GM21381 (cell line): ENCODE measurements at regions not wholly inside any gene's neighbourhood (a gene's known extent, or its start where the extent isn't known, plus 50 kb on each side); places are given as distances from the start of the nearest gene placed in this dataset.

Experiments
- ATAC-seq: cut with Tn5 transposase; IDR thresholded peaks from one replicate; pipeline ENCODE4 v1.9.1; 2021; ENCODE audit warnings: mild to moderate bottlenecking, moderate library complexity; ENCODE audit not compliant: unreplicated experiment

- no peak for ATAC-seq
These were observed 370.3 kb upstream of the RGMB start for GRCh38 chr5:98403131-98403530.

GRCh38 chr5:98414938-98415337 is 358.5 kb upstream of the RGMB start:
- no peak for ATAC-seq

- no peak for ATAC-seq
These were observed 357.8 kb upstream of the RGMB start for GRCh38 chr5:98415663-98416062.

- ATAC-seq, result no peak
These were observed 356.9 kb upstream of the RGMB start for GRCh38 chr5:98416541-98416940.

- ATAC-seq, result no peak
These were observed 353.6 kb upstream of the RGMB start for GRCh38 chr5:98419825-98420224.

GRCh38 chr5:98424681-98425450 is 348.6 kb upstream of the RGMB start:
- ATAC-seq, result no peak

GRCh38 chr5:98425640-98426039 is 347.8 kb upstream of the RGMB start:
- ATAC-seq, result no peak

- peak; percentile 70 for ATAC-seq
These were observed 344.7 kb upstream of the RGMB start for GRCh38 chr5:98428806-98429205.

GRCh38 chr5:98432378-98432777 is 341.1 kb upstream of the RGMB start:
- ATAC-seq, result no peak

GRCh38 chr5:98433022-98433421 is 340.4 kb upstream of the RGMB start:
- ATAC-seq, result no peak

- no peak for ATAC-seq
These were observed 339.8 kb upstream of the RGMB start for GRCh38 chr5:98433673-98434072.

- ATAC-seq, result no peak
These were observed 336.8 kb upstream of the RGMB start for GRCh38 chr5:98436667-98437066.

GRCh38 chr5:98442448-98442847 is 331.0 kb upstream of the RGMB start:
- no peak for ATAC-seq

GRCh38 chr5:98443881-98444280 is 329.6 kb upstream of the RGMB start:
- ATAC-seq, result no peak

GRCh38 chr5:98453296-98453695 is 320.2 kb upstream of the RGMB start:
- ATAC-seq, result no peak

- ATAC-seq, result no peak
These were observed 319.1 kb upstream of the RGMB start for GRCh38 chr5:98454407-98454806.

GRCh38 chr5:98454904-98455303 is 318.6 kb upstream of the RGMB start:
- ATAC-seq, result no peak

GRCh38 chr5:98455665-98456064 is 317.8 kb upstream of the RGMB start:
- no peak for ATAC-seq

- no peak for ATAC-seq
These were observed 315.5 kb upstream of the RGMB start for GRCh38 chr5:98458004-98458403.

GRCh38 chr5:98458726-98459125 is 314.7 kb upstream of the RGMB start:
- ATAC-seq, result no peak

GRCh38 chr5:98460536-98460935 is 312.9 kb upstream of the RGMB start:
- no peak for ATAC-seq

GRCh38 chr5:98461485-98461884 is 312.0 kb upstream of the RGMB start:
- no peak for ATAC-seq

GRCh38 chr5:98463222-98463621 is 310.2 kb upstream of the RGMB start:
- ATAC-seq, result no peak
